C4-2B (cell line): ENCODE measurements at regions not wholly inside any gene's neighbourhood (a gene's known extent, or its start where the extent isn't known, plus 50 kb on each side); places are given as distances from the start of the nearest gene placed in this dataset.

Source experiments
- CTCF ChIP-seq: fragments of 450-650 bp; conservative IDR thresholded peaks from 2 replicates; pipeline ENCODE4 v1.5.1; 2017; ENCODE audit warnings: mild to moderate bottlenecking
- ZFX ChIP-seq: fragments of 450-650 bp; IDR thresholded peaks from 2 replicates; pipeline ENCODE4 v1.6.1; 2017

GRCh38 chr12:67782573-67782972 lies 134.0 kb downstream of the DYRK2 start:
- TF ChIP-seq CTCF (no peak), ZFX (no peak)
